ENCODE measurements at regions not wholly inside any gene's neighbourhood (a gene's known extent, or its start where the extent isn't known, plus 50 kb on each side); places are given as distances from the start of the nearest gene placed in this dataset.
"Not testable (repeated sequence)": the region's sequence is repeated elsewhere in the genome, so short reads cannot be mapped to it uniquely, and the experiment has no call there.

DNA sequence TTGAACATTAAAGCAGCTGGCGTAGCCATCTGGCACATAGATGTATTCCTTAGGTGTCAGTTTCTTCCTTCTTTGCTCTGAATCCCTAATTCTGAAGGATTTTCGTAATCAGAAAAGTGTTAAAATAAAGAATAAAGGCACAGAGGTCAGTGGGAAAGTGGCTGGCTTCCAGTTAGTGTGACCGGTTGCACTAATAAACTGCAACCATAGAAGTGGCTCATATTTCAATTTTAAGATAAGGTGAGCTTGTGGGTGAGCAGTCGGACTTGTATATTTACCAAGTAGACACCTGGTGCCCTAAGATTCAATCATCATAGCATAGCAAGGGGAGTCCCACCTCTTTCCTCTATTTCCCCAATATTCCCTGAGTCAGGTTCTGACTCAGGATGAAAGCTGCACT, 459.6 kb downstream of the ACTL7B start:
- Histone ChIP-seq H3K36me3 (ENCODE audit: control insufficient read depth, insufficient read depth, low read length) (no peaks in the 10 kb centered on the region), H3K27me3 (ENCODE audit: control insufficient read depth, insufficient read depth, low read length) (no peaks in the 10 kb centered on the region), H3K4me3 (ENCODE audit: low read depth, low read length) (no peak overlapping the region)
- DNase-seq (ENCODE audit: low read depth): no peak
- TF ChIP-seq CTCF (IDR thresholded peaks at IDR 0.05; ENCODE audit: insufficient read depth, low read length, severe bottlenecking): no peak
- FAIRE-seq: no peak

DNA sequence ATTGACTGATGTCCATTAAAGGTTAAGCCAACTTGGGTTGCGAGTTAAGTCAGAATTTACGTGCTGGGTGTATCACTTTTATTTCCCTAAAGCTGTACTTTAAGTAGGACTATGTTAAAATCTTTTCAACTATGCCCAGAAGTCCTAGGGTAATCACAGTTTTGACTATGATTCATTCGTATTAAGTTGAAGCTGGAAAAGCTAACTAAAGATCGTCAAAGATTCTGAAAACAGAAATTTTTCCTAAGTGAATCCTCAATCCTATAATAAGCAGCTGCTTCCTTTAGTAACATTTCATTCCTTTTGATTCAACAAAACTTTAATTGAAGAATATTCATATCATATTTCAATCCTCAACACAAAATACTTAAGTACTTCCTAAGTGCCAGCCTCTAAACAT, 460.4 kb downstream of the ACTL7B start:
- DNase-seq (ENCODE audit: low read depth) (no peak), FAIRE-seq (no peak)

GRCh38 chr9:108394726-108395125, 461.1 kb downstream of the ACTL7B start:
- no peak for TF ChIP-seq CTCF (IDR thresholded peaks at IDR 0.05; ENCODE audit: insufficient read depth, low read length, severe bottlenecking)
- Histone ChIP-seq H3K27me3 (ENCODE audit: control insufficient read depth, insufficient read depth, low read length) (no peaks in the 10 kb centered on the region), H3K36me3 (ENCODE audit: control insufficient read depth, insufficient read depth, low read length) (no peaks in the 10 kb centered on the region), H3K4me3 (ENCODE audit: low read depth, low read length) (no peak overlapping the region)
- no peak for FAIRE-seq
- no peak for DNase-seq (ENCODE audit: low read depth)

More for the DNA sequence above, 460.4 kb downstream of the ACTL7B start:
- no peak for TF ChIP-seq CTCF (IDR thresholded peaks at IDR 0.05; ENCODE audit: insufficient read depth, low read length, severe bottlenecking)
- no peaks in the 10 kb centered on the region for H3K27me3 ChIP-seq (ENCODE audit: control insufficient read depth, insufficient read depth, low read length)
- H3K36me3 ChIP-seq (ENCODE audit: control insufficient read depth, insufficient read depth, low read length): no peaks in the 10 kb centered on the region
- no peak overlapping the region for H3K4me3 ChIP-seq (ENCODE audit: low read depth, low read length)

DNA sequence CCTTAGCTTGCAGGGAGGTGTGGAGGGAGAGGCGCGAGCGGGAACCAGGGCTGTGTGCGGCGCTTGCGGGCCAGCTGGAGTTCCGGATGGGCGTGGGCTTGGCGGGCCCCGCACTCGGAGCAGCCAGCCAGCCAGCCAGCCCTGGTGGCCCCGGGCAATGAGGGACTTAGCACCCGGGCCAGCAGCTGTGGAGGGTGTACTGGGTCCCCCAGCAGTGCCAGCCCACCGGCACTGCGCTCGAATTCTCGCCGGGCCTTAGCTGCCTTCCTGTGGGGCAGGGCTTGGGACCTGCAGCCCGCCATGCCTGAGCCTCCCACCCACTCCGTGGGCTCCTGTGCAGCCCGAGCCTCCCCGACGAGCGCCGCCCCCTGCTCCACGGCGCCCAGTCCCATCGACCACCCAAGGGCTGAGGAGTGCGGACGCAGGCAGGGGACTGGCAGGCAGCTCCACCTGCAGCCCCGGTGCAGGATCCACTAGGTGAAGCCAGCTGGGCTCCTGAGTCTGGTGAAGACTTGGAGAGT, 462.2 kb downstream of the ACTL7B start:
- not testable (repeated sequence) for DNase-seq (ENCODE audit: low read depth); FAIRE-seq; H3K36me3 ChIP-seq (ENCODE audit: control insufficient read depth, insufficient read depth, low read length)

GRCh38 chr9:108392877-108393276, 462.9 kb downstream of the ACTL7B start:
- Histone ChIP-seq H3K27me3 (ENCODE audit: control insufficient read depth, insufficient read depth, low read length) (no peaks in the 10 kb centered on the region), H3K4me3 (ENCODE audit: low read depth, low read length) (no peak overlapping the region), H3K36me3 (ENCODE audit: control insufficient read depth, insufficient read depth, low read length) (no peaks in the 10 kb centered on the region)
- DNase-seq (ENCODE audit: low read depth): no peak
- TF ChIP-seq CTCF (IDR thresholded peaks at IDR 0.05; ENCODE audit: insufficient read depth, low read length, severe bottlenecking): no peak
- no peak for FAIRE-seq

More for the DNA sequence above, 462.2 kb downstream of the ACTL7B start:
- not testable (repeated sequence) for H3K27me3 ChIP-seq (ENCODE audit: control insufficient read depth, insufficient read depth, low read length); H3K4me3 ChIP-seq (ENCODE audit: low read depth, low read length)

DNA sequence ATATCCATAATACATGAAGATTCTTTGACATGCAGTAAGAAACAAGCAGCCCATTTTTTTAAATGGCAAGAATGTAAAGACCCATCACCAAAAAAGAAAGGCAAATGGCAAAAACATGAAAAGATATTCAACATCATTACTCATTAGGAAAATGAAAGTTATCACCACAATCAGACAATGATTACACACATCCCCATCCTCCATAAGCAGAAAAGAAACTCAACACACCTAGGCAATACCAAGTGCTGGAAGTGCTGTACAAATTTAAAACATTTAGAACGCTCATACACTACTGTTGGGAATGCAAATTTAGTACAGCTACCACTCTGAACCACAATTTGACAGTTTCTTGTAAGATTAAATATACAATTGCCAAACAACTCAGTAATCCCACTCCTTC, 466.7 kb downstream of the ACTL7B start:
- Histone ChIP-seq H3K27me3 (ENCODE audit: control insufficient read depth, insufficient read depth, low read length) (no peaks in the 10 kb centered on the region), H3K36me3 (ENCODE audit: control insufficient read depth, insufficient read depth, low read length) (no peaks in the 10 kb centered on the region), H3K4me3 (ENCODE audit: low read depth, low read length) (no peak overlapping the region)
- DNase-seq (ENCODE audit: low read depth) (no peak), FAIRE-seq (no peak)
- no peak for TF ChIP-seq CTCF (IDR thresholded peaks at IDR 0.05; ENCODE audit: insufficient read depth, low read length, severe bottlenecking)

All from bronchial epithelial cell (primary cell).